ENCODE measurements at regions not wholly inside any gene's neighbourhood (a gene's known extent, or its start where the extent isn't known, plus 50 kb on each side); places are given as distances from the start of the nearest gene placed in this dataset.

GRCh38 chr16:85490407-85491057 lies 122.6 kb upstream of the GSE1 start:
- TF ChIP-seq EZH2phosphoT487 (IDR thresholded peaks at IDR 0.05; ENCODE audit: low read depth), result no peak
- no peak for TF ChIP-seq CTCF (IDR thresholded peaks at IDR 0.05; ENCODE audit: low read depth, low read length)
